ENCODE measurements at regions not wholly inside any gene's neighbourhood (a gene's known extent, or its start where the extent isn't known, plus 50 kb on each side); places are given as distances from the start of the nearest gene placed in this dataset.
A peak's percentile ranks its signal among the peaks of the same experiment; 100 is the strongest.

DNA sequence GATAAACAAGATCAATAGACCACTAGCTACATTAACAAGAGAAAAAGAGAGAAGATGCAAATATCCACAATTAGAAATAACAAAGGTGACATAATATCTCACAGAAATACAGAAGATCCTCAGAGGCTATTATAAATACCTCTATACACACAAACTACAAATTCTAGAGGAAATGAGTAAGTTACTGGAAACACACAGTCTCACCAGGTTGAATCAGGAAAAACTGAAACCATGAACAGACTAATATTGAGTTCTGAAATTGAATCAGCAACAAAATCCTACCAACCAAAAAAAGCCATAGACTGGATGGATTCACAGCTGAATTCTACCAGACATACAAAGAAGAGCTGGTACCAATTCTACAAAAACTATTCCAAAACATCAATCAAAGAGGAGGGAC is 211.8 kb upstream of the CPEB2 start:
- no peaks in the 10 kb centered on the region for H4K20me1 ChIP-seq (ENCODE audit: insufficient read depth, low read length)
- TF ChIP-seq CTCF (IDR thresholded peaks at IDR 0.05; ENCODE audit: extremely low read depth, low read depth, low read length): no peak
- H3K27me3 ChIP-seq (ENCODE audit: insufficient read depth, low read length): no peaks in the 10 kb centered on the region
- H3K36me3 ChIP-seq (ENCODE audit: insufficient read depth, low read length): no peaks in the 10 kb centered on the region
- H3K9me3 ChIP-seq (ENCODE audit: low read depth, low read length): no peaks in the 10 kb centered on the region
- DNase-seq (ENCODE audit: insufficient read length, low spot score, missing footprints): no peak
- no peak overlapping the region for H3K4me2 ChIP-seq (ENCODE audit: insufficient read depth, low read length)
- no peak overlapping the region for H2AFZ ChIP-seq (ENCODE audit: low read length)
- H3K27ac ChIP-seq (ENCODE audit: low read depth, low read length): no peak overlapping the region
- H3K4me1 ChIP-seq (ENCODE audit: insufficient read depth, low read length): no peaks in the 10 kb centered on the region
- H3K4me3 ChIP-seq (ENCODE audit: insufficient read depth, low read length): no peak overlapping the region
- no peaks in the 10 kb centered on the region for H3K79me2 ChIP-seq (ENCODE audit: insufficient read depth, low read length)

- Histone ChIP-seq H2AFZ (ENCODE audit: low read length) (peak overlapping the region; percentile 33), H3K36me3 (ENCODE audit: insufficient read depth, low read length) (no peaks in the 10 kb centered on the region), H3K79me2 (ENCODE audit: insufficient read depth, low read length) (no peaks in the 10 kb centered on the region), H3K4me3 (ENCODE audit: insufficient read depth, low read length) (no peak overlapping the region), H3K4me2 (ENCODE audit: insufficient read depth, low read length) (no peak overlapping the region), H3K9me3 (ENCODE audit: low read depth, low read length) (no peaks in the 10 kb centered on the region), H3K27me3 (ENCODE audit: insufficient read depth, low read length) (no peaks in the 10 kb centered on the region), H4K20me1 (ENCODE audit: insufficient read depth, low read length) (no peaks in the 10 kb centered on the region), H3K27ac (ENCODE audit: low read depth, low read length) (no peak overlapping the region), H3K4me1 (ENCODE audit: insufficient read depth, low read length) (no peaks in the 10 kb centered on the region)
- no peak for DNase-seq (ENCODE audit: insufficient read length, low spot score, missing footprints)
- TF ChIP-seq CTCF (IDR thresholded peaks at IDR 0.05; ENCODE audit: extremely low read depth, low read depth, low read length): no peak
Measured at GRCh38 chr4:14792702-14793227, 209.5 kb upstream of the CPEB2 start.

DNA sequence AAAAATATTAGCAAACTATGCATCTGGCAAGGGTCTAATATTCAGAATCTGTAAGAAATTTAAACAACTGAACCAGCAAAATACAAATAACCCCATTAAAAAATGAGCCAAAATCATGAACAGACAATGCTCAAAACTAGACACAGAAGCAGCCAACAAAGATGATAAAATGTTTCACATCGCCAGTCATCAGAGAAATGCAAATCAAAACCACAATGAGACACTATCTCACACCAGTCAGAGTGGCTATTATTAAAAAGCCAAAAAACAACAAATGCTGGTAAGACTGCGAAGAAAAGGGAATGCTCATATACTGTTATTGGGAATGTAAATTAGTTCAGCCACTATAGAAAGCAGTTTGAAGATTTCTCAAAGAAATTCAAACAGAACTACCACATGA is 201.3 kb upstream of the CPEB2 start:
- no peak for DNase-seq (ENCODE audit: insufficient read length, low spot score, missing footprints)
- Histone ChIP-seq H3K79me2 (ENCODE audit: insufficient read depth, low read length) (no peaks in the 10 kb centered on the region), H3K4me2 (ENCODE audit: insufficient read depth, low read length) (no peak overlapping the region), H3K9me3 (ENCODE audit: low read depth, low read length) (peaks cover 3% of the 10 kb centered on the region), H3K36me3 (ENCODE audit: insufficient read depth, low read length) (no peaks in the 10 kb centered on the region), H3K27ac (ENCODE audit: low read depth, low read length) (no peak overlapping the region), H3K27me3 (ENCODE audit: insufficient read depth, low read length) (no peaks in the 10 kb centered on the region), H2AFZ (ENCODE audit: low read length) (no peak overlapping the region), H4K20me1 (ENCODE audit: insufficient read depth, low read length) (no peaks in the 10 kb centered on the region), H3K4me3 (ENCODE audit: insufficient read depth, low read length) (no peak overlapping the region), H3K4me1 (ENCODE audit: insufficient read depth, low read length) (no peaks in the 10 kb centered on the region)
- TF ChIP-seq CTCF (IDR thresholded peaks at IDR 0.05; ENCODE audit: extremely low read depth, low read depth, low read length): no peak

GRCh38 chr4:14802596-14802995 is 199.7 kb upstream of the CPEB2 start:
- no peak for TF ChIP-seq CTCF (IDR thresholded peaks at IDR 0.05; ENCODE audit: extremely low read depth, low read depth, low read length)
- Histone ChIP-seq H3K4me1 (ENCODE audit: insufficient read depth, low read length) (no peaks in the 10 kb centered on the region), H3K9me3 (ENCODE audit: low read depth, low read length) (peaks cover 3% of the 10 kb centered on the region), H3K27me3 (ENCODE audit: insufficient read depth, low read length) (no peaks in the 10 kb centered on the region), H4K20me1 (ENCODE audit: insufficient read depth, low read length) (no peaks in the 10 kb centered on the region), H2AFZ (ENCODE audit: low read length) (no peak overlapping the region), H3K36me3 (ENCODE audit: insufficient read depth, low read length) (no peaks in the 10 kb centered on the region), H3K79me2 (ENCODE audit: insufficient read depth, low read length) (no peaks in the 10 kb centered on the region), H3K4me3 (ENCODE audit: insufficient read depth, low read length) (no peak overlapping the region), H3K4me2 (ENCODE audit: insufficient read depth, low read length) (no peak overlapping the region), H3K27ac (ENCODE audit: low read depth, low read length) (no peak overlapping the region)
- no peak for DNase-seq (ENCODE audit: insufficient read length, low spot score, missing footprints)
